PC-9 (cell line): ENCODE measurements at regions not wholly inside any gene's neighbourhood (a gene's known extent, or its start where the extent isn't known, plus 50 kb on each side); places are given as distances from the start of the nearest gene placed in this dataset.

Experiments used
- CTCF ChIP-seq: fragments of 200-600 bp; sonication (generic); conservative IDR thresholded peaks from 2 replicates; pipeline ENCODE4 v1.6.1; 2017; ENCODE audit warnings: mixed run types, antibody characterized with exemption, mild to moderate bottlenecking, moderate library complexity
- EZH2 ChIP-seq: fragments of 200-600 bp; sonication (generic); IDR thresholded peaks from 2 replicates; pipeline ENCODE4 v1.8.0; 2017; ENCODE audit warnings: antibody characterized with exemption, low read depth

GRCh38 chr9:115207003-115207836, 89.3 kb upstream of the TNC start:
- TF ChIP-seq CTCF (no peak), EZH2 (no peak)
